ENCODE measurements at regions not wholly inside any gene's neighbourhood (a gene's known extent, or its start where the extent isn't known, plus 50 kb on each side); places are given as distances from the start of the nearest gene placed in this dataset.

DNA sequence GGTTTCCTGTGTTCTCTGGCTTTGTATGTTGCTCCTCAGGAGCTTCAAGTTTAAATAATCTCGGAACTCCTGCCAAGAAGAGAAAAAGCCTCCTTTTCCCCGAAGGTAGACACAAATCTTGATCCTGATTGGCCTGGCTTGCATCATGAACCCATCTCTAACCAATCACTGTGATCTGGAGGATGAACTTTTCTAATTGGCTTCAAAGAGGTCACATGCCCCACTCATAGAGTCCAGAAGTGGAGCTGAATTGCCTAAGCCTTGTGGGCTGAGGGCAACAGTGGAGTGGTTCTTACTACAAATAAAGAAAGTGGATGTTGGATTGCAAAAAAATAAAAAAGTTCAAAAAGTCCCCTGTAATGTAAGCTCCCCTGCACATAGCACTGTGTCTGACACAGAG lies 245.9 kb downstream of the MID1IP1 start:
- TF ChIP-seq, protein P1, sequence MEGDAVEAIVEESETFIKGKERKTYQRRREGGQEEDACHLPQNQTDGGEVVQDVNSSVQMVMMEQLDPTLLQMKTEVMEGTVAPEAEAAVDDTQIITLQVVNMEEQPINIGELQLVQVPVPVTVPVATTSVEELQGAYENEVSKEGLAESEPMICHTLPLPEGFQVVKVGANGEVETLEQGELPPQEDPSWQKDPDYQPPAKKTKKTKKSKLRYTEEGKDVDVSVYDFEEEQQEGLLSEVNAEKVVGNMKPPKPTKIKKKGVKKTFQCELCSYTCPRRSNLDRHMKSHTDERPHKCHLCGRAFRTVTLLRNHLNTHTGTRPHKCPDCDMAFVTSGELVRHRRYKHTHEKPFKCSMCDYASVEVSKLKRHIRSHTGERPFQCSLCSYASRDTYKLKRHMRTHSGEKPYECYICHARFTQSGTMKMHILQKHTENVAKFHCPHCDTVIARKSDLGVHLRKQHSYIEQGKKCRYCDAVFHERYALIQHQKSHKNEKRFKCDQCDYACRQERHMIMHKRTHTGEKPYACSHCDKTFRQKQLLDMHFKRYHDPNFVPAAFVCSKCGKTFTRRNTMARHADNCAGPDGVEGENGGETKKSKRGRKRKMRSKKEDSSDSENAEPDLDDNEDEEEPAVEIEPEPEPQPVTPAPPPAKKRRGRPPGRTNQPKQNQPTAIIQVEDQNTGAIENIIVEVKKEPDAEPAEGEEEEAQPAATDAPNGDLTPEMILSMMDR (IDR thresholded peaks at IDR 0.05): no peak
- no peak for TF ChIP-seq POLR2A (IDR thresholded peaks at IDR 0.05)
- TF ChIP-seq EP300 (IDR thresholded peaks at IDR 0.05): no peak
